IMR-90 (cell line): ENCODE measurements at regions not wholly inside any gene's neighbourhood (a gene's known extent, or its start where the extent isn't known, plus 50 kb on each side); places are given as distances from the start of the nearest gene placed in this dataset.

Source experiments
- ATAC-seq: fragments of 200-7000 bp; cut with Tn5 transposase; 2 replicates; pipeline ENCODE4 v1.9.1; 2020; ENCODE audit warnings: low read depth, mild to moderate bottlenecking, moderate library complexity
- BruUV-seq: library from RNA; stranded (reverse); fragments of 400-500 nt; replicated peaks from 2 replicates; lab custom pipeline; 2021; lab: Mats Ljungman, UMichigan
- CTCF ChIA-PET: fragments of 300-600 bp; formaldehyde crosslinking; extraction: SDS; loops from one replicate; lab custom pipeline; 2021; ENCODE audit warnings: antibody characterized with exemption; lab: Yijun Ruan, JAX
- POLR2A ChIA-PET: fragments of 300-600 bp; sonication (Branson Sonifier 250); formaldehyde crosslinking; loops from one replicate; lab custom pipeline; 2022; ENCODE audit warnings: antibody characterized with exemption; ENCODE audit not compliant: unreplicated experiment; lab: Charles Lee
- DNase-seq: peaks from one replicate; pipeline ENCODE4 v3.0.0; 2013
- H2AFZ ChIP-seq: replicated peaks from 2 replicates; pipeline ENCODE3; 2013; ENCODE audit warnings: low read length, mild to moderate bottlenecking; ENCODE audit not compliant: poor library complexity
- H2AK5ac ChIP-seq: 2 replicates; pipeline ENCODE4 v1.6.1; 2013; ENCODE audit warnings: low read depth, low read length, inconsistent platforms
- H2AK9ac ChIP-seq: replicated peaks from 2 replicates; pipeline ENCODE3; 2013; ENCODE audit warnings: mild to moderate bottlenecking, low read depth, low read length, moderate library complexity; ENCODE audit not compliant: poor library complexity
- H2BK120ac ChIP-seq: 2 replicates; pipeline ENCODE4 v1.6.1; 2013; ENCODE audit warnings: low read depth, low read length, inconsistent platforms
- H2BK15ac ChIP-seq: 3 replicates; pipeline ENCODE4 v1.6.1; 2013; ENCODE audit warnings: low read depth, low read length, inconsistent platforms
- H2BK20ac ChIP-seq: 2 replicates; pipeline ENCODE4 v1.6.1; 2013; ENCODE audit warnings: low read depth, mild to moderate bottlenecking, inconsistent platforms, low read length, moderate library complexity
- H2BK5ac ChIP-seq: 2 replicates; pipeline ENCODE4 v1.6.1; 2013; ENCODE audit warnings: mild to moderate bottlenecking, low read depth, low read length, inconsistent platforms; ENCODE audit not compliant: poor library complexity, severe bottlenecking
- H3K14ac ChIP-seq: replicated peaks from 2 replicates; pipeline ENCODE4 v1.6.1; 2013; ENCODE audit warnings: low read depth, low read length, inconsistent platforms
- H3K18ac ChIP-seq: 2 replicates; pipeline ENCODE4 v1.6.1; 2013; ENCODE audit warnings: low read depth, low read length, control low read depth
- H3K23ac ChIP-seq: 2 replicates; pipeline ENCODE4 v1.6.1; 2013; ENCODE audit warnings: low read depth, low read length, inconsistent platforms
- H3K27ac ChIP-seq: 2 replicates; pipeline ENCODE4 v1.5.1; 2013; ENCODE audit warnings: mild to moderate bottlenecking, control low read depth, low read length; ENCODE audit not compliant: insufficient read depth
- H3K27me3 ChIP-seq: 2 replicates; pipeline ENCODE4 v1.6.1; 2013; ENCODE audit warnings: low read length; ENCODE audit not compliant: control insufficient read depth, insufficient read depth
- H3K36me3 ChIP-seq: 2 replicates; pipeline ENCODE4 v1.6.1; 2013; ENCODE audit warnings: low read length, mixed read lengths; ENCODE audit not compliant: control insufficient read depth, insufficient read depth
- H3K4ac ChIP-seq: 2 replicates; pipeline ENCODE4 v1.6.1; 2013; ENCODE audit warnings: low read depth, low read length, inconsistent platforms
- H3K4me1 ChIP-seq: 2 replicates; pipeline ENCODE4 v1.6.1; 2013; ENCODE audit warnings: low read length, mixed read lengths; ENCODE audit not compliant: control insufficient read depth, insufficient read depth
- H3K4me2 ChIP-seq: 2 replicates; pipeline ENCODE4 v1.6.1; 2013; ENCODE audit warnings: low read depth, mild to moderate bottlenecking, control low read depth, low read length, moderate library complexity
- H3K4me3 ChIP-seq: 2 replicates; pipeline ENCODE4 v1.5.1; 2013; ENCODE audit warnings: low read depth, mild to moderate bottlenecking, control low read depth, low read length, moderate library complexity; ENCODE audit not compliant: insufficient read depth
- H3K56ac ChIP-seq: 2 replicates; pipeline ENCODE4 v1.6.1; 2013; ENCODE audit warnings: low read length, inconsistent platforms; ENCODE audit not compliant: insufficient read depth; ENCODE audit errors: extremely low read depth
- H3K79me1 ChIP-seq, 2 experiments: 2 replicates each; pipeline ENCODE4 v1.6.1; 2013; ENCODE audit warnings: low read length in 2 of 2, inconsistent platforms in 1 of 2, low read depth in 1 of 2
- H3K9ac ChIP-seq: 2 replicates; pipeline ENCODE4 v1.6.1; 2013; ENCODE audit warnings: low read depth, low read length, control low read depth
- H3K9me1 ChIP-seq: 2 replicates; pipeline ENCODE4 v1.6.1; 2013; ENCODE audit warnings: low read length, inconsistent platforms; ENCODE audit not compliant: insufficient read depth
- H3K9me3 ChIP-seq: 2 replicates; pipeline ENCODE4 v1.6.1; 2013; ENCODE audit warnings: low read length; ENCODE audit not compliant: control insufficient read depth, insufficient read depth
- H4K20me1 ChIP-seq: 2 replicates; pipeline ENCODE4 v1.6.1; 2013; ENCODE audit warnings: low read length, inconsistent platforms; ENCODE audit not compliant: insufficient read depth
- H4K5ac ChIP-seq: 2 replicates; pipeline ENCODE4 v1.6.1; 2013; ENCODE audit warnings: mild to moderate bottlenecking, low read depth, low read length, control low read depth
- H4K8ac ChIP-seq, 2 experiments: 2 replicates each; pipeline ENCODE4 v1.6.1; 2013; ENCODE audit warnings: low read depth in 2 of 2, low read length in 2 of 2, control low read depth in 1 of 2, inconsistent platforms in 1 of 2
- H4K91ac ChIP-seq: 2 replicates; pipeline ENCODE4 v1.6.1; 2013; ENCODE audit warnings: low read depth, low read length, inconsistent platforms; ENCODE audit not compliant: insufficient read depth
- BHLHE40 ChIP-seq: fragments of 150-350 bp; IDR thresholded peaks from 2 replicates; pipeline ENCODE4 v1.6.1; 2016; ENCODE audit warnings: mild to moderate bottlenecking, low read depth, low read length
- FOS ChIP-seq: fragments of 150-350 bp; IDR thresholded peaks from 2 replicates; pipeline ENCODE4 v1.6.1; 2016; ENCODE audit warnings: low read depth, low read length
- MXI1 ChIP-seq: IDR thresholded peaks from 2 replicates; pipeline ENCODE4 v1.6.1; 2012; ENCODE audit warnings: low read depth, mild to moderate bottlenecking, low read length, moderate library complexity, borderline replicate concordance
- NFE2L2 ChIP-seq: fragments of 150-350 bp; IDR thresholded peaks from 2 replicates; pipeline ENCODE4 v1.6.1; 2016; ENCODE audit warnings: low read depth, mild to moderate bottlenecking, low read length
- POLR2A ChIP-seq: IDR thresholded peaks from 2 replicates; pipeline ENCODE4 v1.6.1; 2012; ENCODE audit warnings: mild to moderate bottlenecking, low read depth, low read length
- RCOR1 ChIP-seq: IDR thresholded peaks from 2 replicates; pipeline ENCODE4 v1.6.1; 2012; ENCODE audit warnings: mild to moderate bottlenecking, low read length, improper control_type of control experiment; ENCODE audit not compliant: insufficient replicate concordance
- RFX5 ChIP-seq: IDR thresholded peaks from 2 replicates; pipeline ENCODE4 v1.8.0; 2012; ENCODE audit warnings: low read depth, mild to moderate bottlenecking, low read length, moderate library complexity
- WGBS, 2 experiments: methylation state at CpG; one replicate each; pipeline versions ENCODE4 v1.1.5 to v1.1.7; 2013; ENCODE audit warnings: missing lambda C conversion rate in 2 of 2; ENCODE audit not compliant: insufficient read length in 1 of 2; ENCODE audit errors: extremely low coverage in 2 of 2; 5-methylcytosine and 5-hydroxymethylcytosine counted together
- dilution Hi-C: fragments of 300-500 bp; cut with HindIII; formaldehyde crosslinking; loops from one replicate; pipeline ENCODE4 v1.14.3; 2018; ENCODE audit warnings: low sequenced_read_pairs; ENCODE audit not compliant: unreplicated experiment
- in situ Hi-C: fragments of 300-500 bp; cut with MboI; formaldehyde crosslinking; loops from 3 replicates; pipeline ENCODE4 v1.14.3; 2019; ENCODE audit warnings: low sequenced_read_pairs, inconsistent platforms, mixed read lengths
- intact Hi-C: fragments of 100-400 bp; cut with micrococcal nuclease; formaldehyde crosslinking; loops from 2 replicates; pipeline ENCODE4 v1.10.0; 2022
- TF ChIP-seq, protein P1 (sequence below): fragments of 150-350 bp; IDR thresholded peaks from 2 replicates; pipeline ENCODE4 v1.6.1; 2017; ENCODE audit warnings: mild to moderate bottlenecking, antibody characterized with exemption, low read length, low read depth
- TF ChIP-seq, protein P2 (sequence below): fragments of 150-350 bp; IDR thresholded peaks from 2 replicates; pipeline ENCODE4 v1.6.1; 2016; ENCODE audit warnings: low read depth, mild to moderate bottlenecking, low read length, moderate library complexity, borderline replicate concordance

DNA sequence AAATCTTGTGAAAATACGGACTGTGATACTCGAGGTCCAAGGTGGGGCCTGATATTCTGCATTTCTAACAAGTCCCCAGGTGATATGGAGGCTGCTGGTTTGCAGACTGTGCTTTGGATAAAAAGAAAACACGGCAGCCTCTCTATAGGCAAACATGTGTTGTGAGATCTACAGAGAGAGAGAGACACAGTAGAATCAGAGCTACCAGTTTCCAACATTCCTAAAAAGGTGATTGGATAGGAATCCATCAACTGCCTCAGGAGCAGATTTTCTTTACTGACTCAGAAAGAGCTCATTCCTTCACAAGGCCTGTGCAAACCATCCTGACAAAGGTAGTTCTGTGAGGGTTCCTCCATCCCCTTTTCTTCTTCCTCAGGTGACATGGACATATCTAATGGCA, 651.6 kb upstream of the CAMK1G start:
- H3K9me1 ChIP-seq, result no peaks in the 10 kb centered on the region
- peaks cover 11% of the 10 kb centered on the region for H3K9me3 ChIP-seq
- H3K4me1 ChIP-seq, result no peaks in the 10 kb centered on the region
- no peak overlapping the region for H3K56ac ChIP-seq
- in situ Hi-C loops (no loop called here), dilution Hi-C loops (no loop called here), intact Hi-C loops (no loop called here)
- no peaks in the 10 kb centered on the region for H3K27me3 ChIP-seq
- no peak overlapping the region for H4K5ac ChIP-seq
- no peak overlapping the region for H2BK20ac ChIP-seq
- no peak overlapping the region for H3K27ac ChIP-seq
- no peak overlapping the region for H2AK9ac ChIP-seq
- no peak overlapping the region for H2AFZ ChIP-seq
- CTCF ChIA-PET, result no interaction called here
- no peak overlapping the region for H4K91ac ChIP-seq
- H4K8ac ChIP-seq, result no peak overlapping the region
- H3K14ac ChIP-seq, result no peak overlapping the region
- TF ChIP-seq POLR2A (no peak), RCOR1 (no peak), FOS (no peak), BHLHE40 (no peak), RFX5 (no peak), NFE2L2 (no peak), MXI1 (no peak)
- TF ChIP-seq, protein P1, sequence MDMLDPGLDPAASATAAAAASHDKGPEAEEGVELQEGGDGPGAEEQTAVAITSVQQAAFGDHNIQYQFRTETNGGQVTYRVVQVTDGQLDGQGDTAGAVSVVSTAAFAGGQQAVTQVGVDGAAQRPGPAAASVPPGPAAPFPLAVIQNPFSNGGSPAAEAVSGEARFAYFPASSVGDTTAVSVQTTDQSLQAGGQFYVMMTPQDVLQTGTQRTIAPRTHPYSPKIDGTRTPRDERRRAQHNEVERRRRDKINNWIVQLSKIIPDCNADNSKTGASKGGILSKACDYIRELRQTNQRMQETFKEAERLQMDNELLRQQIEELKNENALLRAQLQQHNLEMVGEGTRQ, result no peak
- TF ChIP-seq, protein P2, sequence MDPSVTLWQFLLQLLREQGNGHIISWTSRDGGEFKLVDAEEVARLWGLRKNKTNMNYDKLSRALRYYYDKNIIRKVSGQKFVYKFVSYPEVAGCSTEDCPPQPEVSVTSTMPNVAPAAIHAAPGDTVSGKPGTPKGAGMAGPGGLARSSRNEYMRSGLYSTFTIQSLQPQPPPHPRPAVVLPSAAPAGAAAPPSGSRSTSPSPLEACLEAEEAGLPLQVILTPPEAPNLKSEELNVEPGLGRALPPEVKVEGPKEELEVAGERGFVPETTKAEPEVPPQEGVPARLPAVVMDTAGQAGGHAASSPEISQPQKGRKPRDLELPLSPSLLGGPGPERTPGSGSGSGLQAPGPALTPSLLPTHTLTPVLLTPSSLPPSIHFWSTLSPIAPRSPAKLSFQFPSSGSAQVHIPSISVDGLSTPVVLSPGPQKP, result no peak
- no peak overlapping the region for H2BK15ac ChIP-seq
- H2BK120ac ChIP-seq, result no peak overlapping the region
- no peak for DNase-seq
- no TSS peak for BruUV-seq
- no CpG with 5 or more reads among the region's 3 CpGs for WGBS, 2 experiments
- no peaks in the 10 kb centered on the region for H3K36me3 ChIP-seq
- H4K20me1 ChIP-seq, result no peaks in the 10 kb centered on the region
- no peak overlapping the region for H3K18ac ChIP-seq
- no peak overlapping the region for H2BK5ac ChIP-seq
- no peak overlapping the region for H3K4ac ChIP-seq
- ATAC-seq, result no peak
- H3K9ac ChIP-seq, result no peak overlapping the region
- H3K79me1 ChIP-seq, result no peaks in the 10 kb centered on the region
- POLR2A ChIA-PET, result no interaction called here
- H3K4me2 ChIP-seq, result no peak overlapping the region
- H2AK5ac ChIP-seq, result no peak overlapping the region
- no peak overlapping the region for H3K23ac ChIP-seq
- H3K4me3 ChIP-seq, result no peak overlapping the region
